Mesenchymal stem cell (in vitro differentiated cells and primary cell): ENCODE measurements at regions not wholly inside any gene's neighbourhood (a gene's known extent, or its start where the extent isn't known, plus 50 kb on each side); places are given as distances from the start of the nearest gene placed in this dataset.

Experiments
- DNase-seq: peaks from one replicate; pipeline ENCODE4 v3.0.0-alpha.2; 2013
- H2AFZ ChIP-seq: one replicate; pipeline ENCODE4 v1.6.1; 2013; ENCODE audit warnings: low read depth, mild to moderate bottlenecking, control low read depth, inconsistent platforms, low read length, moderate library complexity
- H2AK5ac ChIP-seq: 2 replicates; pipeline ENCODE4 v1.6.1; 2013; ENCODE audit warnings: low read length, moderate library complexity, mild to moderate bottlenecking, inconsistent platforms; ENCODE audit not compliant: severe bottlenecking
- H2BK120ac ChIP-seq: one replicate; pipeline ENCODE4 v1.6.1; 2013; ENCODE audit warnings: low read depth, mild to moderate bottlenecking, inconsistent platforms, low read length, moderate library complexity
- H2BK12ac ChIP-seq, 2 experiments: one replicate each; pipeline ENCODE4 v1.6.1; 2013; ENCODE audit warnings: inconsistent platforms in 2 of 2, low read length in 2 of 2, mild to moderate bottlenecking in 2 of 2, moderate library complexity in 2 of 2, control low read depth in 1 of 2
- H2BK15ac ChIP-seq: one replicate; pipeline ENCODE4 v1.6.1; 2013; ENCODE audit warnings: mild to moderate bottlenecking, low read depth, inconsistent platforms; ENCODE audit not compliant: poor library complexity, severe bottlenecking
- H2BK5ac ChIP-seq: 2 replicates; pipeline ENCODE4 v1.6.1; 2013; ENCODE audit warnings: low read depth, mild to moderate bottlenecking, low read length, control low read depth, inconsistent platforms; ENCODE audit not compliant: poor library complexity, severe bottlenecking
- H3K14ac ChIP-seq, 2 experiments: one replicate each; pipeline ENCODE4 v1.6.1; 2013; ENCODE audit warnings: inconsistent platforms in 2 of 2, low read length in 2 of 2, control low read depth in 1 of 2, mild to moderate bottlenecking in 1 of 2, moderate library complexity in 1 of 2
- H3K18ac ChIP-seq, 2 experiments: one replicate each; pipeline ENCODE4 v1.6.1; 2013; ENCODE audit warnings: inconsistent platforms in 2 of 2, low read length in 2 of 2, control low read depth in 1 of 2, low read depth in 1 of 2, mild to moderate bottlenecking in 1 of 2
- H3K23ac ChIP-seq, 2 experiments: one replicate each; pipeline ENCODE4 v1.6.1; 2013; ENCODE audit warnings: inconsistent platforms in 2 of 2, low read length in 2 of 2, mild to moderate bottlenecking in 2 of 2, moderate library complexity in 2 of 2, control low read depth in 1 of 2
- H3K27ac ChIP-seq: 2 replicates; pipeline ENCODE4 v1.5.1; 2013; ENCODE audit warnings: mild to moderate bottlenecking, moderate library complexity, low read length, control low read depth, inconsistent platforms; ENCODE audit not compliant: poor library complexity, severe bottlenecking
- H3K27me3 ChIP-seq, 2 experiments: 2 replicates each; pipeline versions ENCODE4 v1.6.1 to v1.7.0; 2013; ENCODE audit warnings: low read length in 2 of 2, mild to moderate bottlenecking in 2 of 2, moderate library complexity in 2 of 2, control low read depth in 1 of 2, inconsistent platforms in 1 of 2; ENCODE audit not compliant: control insufficient read depth in 1 of 2, insufficient read depth in 1 of 2
- H3K36me3 ChIP-seq, 2 experiments: 2 replicates each; pipeline versions ENCODE4 v1.6.1 to v1.7.0; 2013; ENCODE audit warnings: low read length in 2 of 2, control low read depth in 1 of 2, inconsistent platforms in 1 of 2, low read depth in 1 of 2, mild to moderate bottlenecking in 1 of 2; ENCODE audit not compliant: insufficient read depth in 2 of 2, control insufficient read depth in 1 of 2
- H3K4ac ChIP-seq, 2 experiments: one replicate each; pipeline ENCODE4 v1.6.1; 2013; ENCODE audit warnings: inconsistent platforms in 2 of 2, low read length in 2 of 2, mild to moderate bottlenecking in 2 of 2, moderate library complexity in 2 of 2, control low read depth in 1 of 2, low read depth in 1 of 2
- H3K4me1 ChIP-seq: 2 replicates; pipeline ENCODE4 v1.6.1; 2013; ENCODE audit warnings: low read depth, low read length, control low read depth; ENCODE audit not compliant: control insufficient read depth, insufficient read depth
- H3K4me2 ChIP-seq: 2 replicates; pipeline ENCODE4 v1.6.1; 2013; ENCODE audit warnings: low read length, mild to moderate bottlenecking, inconsistent platforms; ENCODE audit not compliant: poor library complexity, severe bottlenecking
- H3K4me3 ChIP-seq, 2 experiments: 2 replicates each; pipeline versions ENCODE4 v1.5.1 to v1.7.0; 2013; ENCODE audit warnings: low read length in 2 of 2, mild to moderate bottlenecking in 2 of 2, control low read depth in 1 of 2, low read depth in 1 of 2; ENCODE audit not compliant: insufficient read depth in 1 of 2
- H3K79me1 ChIP-seq: replicated peaks from 2 replicates; pipeline ENCODE4 v1.6.1; 2013; ENCODE audit warnings: mild to moderate bottlenecking, control low read depth, low read length, inconsistent platforms; ENCODE audit not compliant: poor library complexity, severe bottlenecking
- H3K9ac ChIP-seq: 2 replicates; pipeline ENCODE4 v1.7.0; 2013; ENCODE audit warnings: mild to moderate bottlenecking, low read length, moderate library complexity
- H3K9me3 ChIP-seq: 2 replicates; pipeline ENCODE4 v1.7.0; 2013; ENCODE audit warnings: mild to moderate bottlenecking, low read length; ENCODE audit not compliant: control insufficient read depth
- H4K8ac ChIP-seq: one replicate; pipeline ENCODE4 v1.6.1; 2013; ENCODE audit warnings: inconsistent platforms, mild to moderate bottlenecking, low read length, moderate library complexity
- H4K91ac ChIP-seq: one replicate; pipeline ENCODE4 v1.6.1; 2013; ENCODE audit warnings: mild to moderate bottlenecking, low read length, inconsistent platforms
- WGBS: methylation state at CpG from one replicate; pipeline ENCODE4 v1.1.7; 2013; ENCODE audit warnings: mixed read lengths; 5-methylcytosine and 5-hydroxymethylcytosine counted together

- no peak overlapping the region for H2BK15ac ChIP-seq
- no peak overlapping the region for H2AFZ ChIP-seq
- H3K9ac ChIP-seq: no peak overlapping the region
- H4K91ac ChIP-seq: no peak overlapping the region
- no peak overlapping the region for H3K18ac ChIP-seq
- H3K4me3 ChIP-seq: no peak overlapping the region
- no peak overlapping the region for H4K8ac ChIP-seq
- no peak overlapping the region for H2BK5ac ChIP-seq
- H2AK5ac ChIP-seq: no peak overlapping the region
- no peak overlapping the region for H3K23ac ChIP-seq
- 62% methylated on average over 3 of the region's 3 CpGs for WGBS
- no peak overlapping the region for H3K27ac ChIP-seq
- H3K9me3 ChIP-seq: no peaks in the 10 kb centered on the region
- no peak overlapping the region for H2BK120ac ChIP-seq
- no peaks in the 10 kb centered on the region for H3K36me3 ChIP-seq
- H3K4me2 ChIP-seq: no peak overlapping the region
- H3K79me1 ChIP-seq: no peaks in the 10 kb centered on the region
- no peak overlapping the region for H3K4ac ChIP-seq
- peaks cover 0 to 10% of the 10 kb centered on the region in 2 experiments for H3K27me3 ChIP-seq
- DNase-seq: no peak
- no peaks in the 10 kb centered on the region for H3K4me1 ChIP-seq
- no peak overlapping the region for H3K14ac ChIP-seq
- no peak overlapping the region for H2BK12ac ChIP-seq
These were observed 213.2 kb downstream of the SMAD2 start for GRCh38 chr18:47717257-47717656.

- H3K4me1 ChIP-seq: no peaks in the 10 kb centered on the region
- no peak overlapping the region for H3K27ac ChIP-seq
- H4K8ac ChIP-seq: no peak overlapping the region
- H4K91ac ChIP-seq: no peak overlapping the region
- no peaks in the 10 kb centered on the region for H3K9me3 ChIP-seq
- DNase-seq: no peak
- no peak overlapping the region for H3K4ac ChIP-seq
- WGBS: 37% methylated on average over 5 of the region's 6 CpGs
- no peak overlapping the region for H2BK12ac ChIP-seq
- H3K79me1 ChIP-seq: no peaks in the 10 kb centered on the region
- H3K23ac ChIP-seq: no peak overlapping the region
- no peak overlapping the region for H2AK5ac ChIP-seq
- no peak overlapping the region for H2BK5ac ChIP-seq
- peaks cover 0 to 10% of the 10 kb centered on the region in 2 experiments for H3K27me3 ChIP-seq
- no peak overlapping the region for H3K14ac ChIP-seq
- no peaks in the 10 kb centered on the region for H3K36me3 ChIP-seq
- no peak overlapping the region for H2BK15ac ChIP-seq
- no peak overlapping the region for H2AFZ ChIP-seq
- H3K9ac ChIP-seq: no peak overlapping the region
- H3K4me2 ChIP-seq: no peak overlapping the region
- no peak overlapping the region for H3K4me3 ChIP-seq
- H3K18ac ChIP-seq: no peak overlapping the region
- H2BK120ac ChIP-seq: no peak overlapping the region
These were observed 213.8 kb downstream of the SMAD2 start for GRCh38 chr18:47716632-47717185.

GRCh38 chr18:47710451-47710850 is 220.0 kb downstream of the SMAD2 start:
- no peak overlapping the region for H3K27ac ChIP-seq
- no peak overlapping the region for H2BK5ac ChIP-seq
- H3K27me3 ChIP-seq: peaks cover 0 to 13% of the 10 kb centered on the region in 2 experiments
- H4K8ac ChIP-seq: no peak overlapping the region
- H3K4me2 ChIP-seq: no peak overlapping the region
- H3K4ac ChIP-seq: no peak overlapping the region
- no peak overlapping the region for H3K9ac ChIP-seq
- 52% methylated on average over 2 of the region's 2 CpGs for WGBS
- no peaks in the 10 kb centered on the region for H3K4me1 ChIP-seq
- no peaks in the 10 kb centered on the region for H3K79me1 ChIP-seq
- no peak overlapping the region for H2BK12ac ChIP-seq
- H3K9me3 ChIP-seq: no peaks in the 10 kb centered on the region
- no peak for DNase-seq
- no peak overlapping the region for H3K23ac ChIP-seq
- no peak overlapping the region for H3K18ac ChIP-seq
- no peak overlapping the region for H2BK120ac ChIP-seq
- no peak overlapping the region for H2AFZ ChIP-seq
- H4K91ac ChIP-seq: no peak overlapping the region
- no peak overlapping the region for H2AK5ac ChIP-seq
- H2BK15ac ChIP-seq: no peak overlapping the region
- H3K14ac ChIP-seq: no peak overlapping the region
- no peaks in the 10 kb centered on the region for H3K36me3 ChIP-seq
- no peak overlapping the region for H3K4me3 ChIP-seq

GRCh38 chr18:47709556-47709955 is 220.9 kb downstream of the SMAD2 start:
- no peak overlapping the region for H3K4me3 ChIP-seq
- H2AFZ ChIP-seq: no peak overlapping the region
- no peak overlapping the region for H4K8ac ChIP-seq
- no peak for DNase-seq
- no peaks in the 10 kb centered on the region for H3K36me3 ChIP-seq
- H3K27ac ChIP-seq: no peak overlapping the region
- H3K4ac ChIP-seq: no peak overlapping the region
- no peak overlapping the region for H2BK5ac ChIP-seq
- no peak overlapping the region for H3K9ac ChIP-seq
- H3K18ac ChIP-seq: no peak overlapping the region
- peaks cover 0 to 8% of the 10 kb centered on the region in 2 experiments for H3K27me3 ChIP-seq
- H3K23ac ChIP-seq: no peak overlapping the region
- H2BK12ac ChIP-seq: no peak overlapping the region
- no peak overlapping the region for H3K4me2 ChIP-seq
- H4K91ac ChIP-seq: no peak overlapping the region
- no peaks in the 10 kb centered on the region for H3K79me1 ChIP-seq
- no peak overlapping the region for H2AK5ac ChIP-seq
- H2BK15ac ChIP-seq: no peak overlapping the region
- H3K9me3 ChIP-seq: no peaks in the 10 kb centered on the region
- no peak overlapping the region for H3K14ac ChIP-seq
- no peak overlapping the region for H2BK120ac ChIP-seq
- H3K4me1 ChIP-seq: no peaks in the 10 kb centered on the region
- WGBS: 63% methylated on average over 2 of the region's 4 CpGs
